Sigmoid colon (tissue), 4 donors: ENCODE measurements at regions not wholly inside any gene's neighbourhood (a gene's known extent, or its start where the extent isn't known, plus 50 kb on each side); places are given as distances from the start of the nearest gene placed in this dataset.

Source experiments
- CTCF ChIP-seq, 4 experiments: fragments of 450-650 bp in 3 of 4; fragments of 200-600 bp in 1 of 4; IDR thresholded peaks; one replicate each; pipeline ENCODE4 v1.5.1; 2016 to 2019; ENCODE audit warnings: antibody characterized with exemption in 4 of 4, mild to moderate bottlenecking in 3 of 4, moderate library complexity in 2 of 4
- EP300 ChIP-seq, 4 donors: sonication (generic); formaldehyde crosslinking; IDR thresholded peaks; one replicate each; pipeline ENCODE4 v1.6.1; 2017; ENCODE audit warnings: antibody characterized with exemption in 4 of 4
- POLR2A ChIP-seq, 2 donors: fragments of 450-650 bp; IDR thresholded peaks; one replicate each; pipeline ENCODE4 v1.6.1; 2016; ENCODE audit warnings: antibody characterized with exemption in 2 of 2, mild to moderate bottlenecking in 2 of 2, moderate library complexity in 2 of 2
- POLR2AphosphoS5 ChIP-seq, 4 donors: sonication (generic); formaldehyde crosslinking; IDR thresholded peaks; one replicate each; pipeline ENCODE4 v1.6.1; 2017; ENCODE audit warnings: antibody characterized with exemption in 4 of 4

DNA sequence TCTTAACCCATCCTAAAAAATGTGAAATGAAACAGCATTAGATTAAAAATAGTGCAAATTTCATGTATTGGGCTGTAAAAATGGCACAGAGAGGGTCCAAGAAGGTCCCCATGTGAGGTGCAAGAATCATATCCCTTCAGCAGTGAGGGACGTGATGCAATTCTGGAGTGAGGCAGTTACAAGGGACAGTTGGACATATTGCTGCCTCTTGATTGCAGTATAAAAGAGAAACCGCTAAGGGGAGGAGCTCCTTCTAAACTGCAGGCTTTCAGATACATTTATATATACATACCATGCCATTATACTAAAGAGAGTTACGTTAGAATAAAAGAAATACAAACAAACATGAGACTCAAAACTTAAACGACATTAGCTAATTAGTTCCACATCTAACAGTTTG is 304.2 kb upstream of the CTNNB1 start:
- TF ChIP-seq POLR2A (IDR thresholded peaks at IDR 0.05), result no peak
- no peak for TF ChIP-seq CTCF (IDR thresholded peaks at IDR 0.05)
- TF ChIP-seq POLR2AphosphoS5 (IDR thresholded peaks at IDR 0.05), result no peak
- TF ChIP-seq EP300 (IDR thresholded peaks at IDR 0.05), result no peak
